OCI-LY1 (cell line): ENCODE measurements at regions not wholly inside any gene's neighbourhood (a gene's known extent, or its start where the extent isn't known, plus 50 kb on each side); places are given as distances from the start of the nearest gene placed in this dataset.

Source experiments
- H2AFZ ChIP-seq: fragments of 200-600 bp; sonication (generic), shearing (Covaris generic); 2 replicates; pipeline ENCODE4 v1.6.0; 2014; ENCODE audit warnings: antibody characterized with exemption, mild to moderate bottlenecking, low read length
- H3F3A ChIP-seq: fragments of 200-600 bp; sonication (generic), shearing (Covaris generic); 2 replicates; pipeline ENCODE4 v1.6.0; 2014; ENCODE audit warnings: mild to moderate bottlenecking, antibody characterized with exemption, low read length, moderate library complexity; ENCODE audit not compliant: insufficient read depth
- H3K27ac ChIP-seq: fragments of 200-600 bp; sonication (generic); 2 replicates; pipeline ENCODE4 v1.5.1; 2014; ENCODE audit warnings: low read length, mixed run types, mild to moderate bottlenecking, low read depth; ENCODE audit not compliant: poor library complexity, severe bottlenecking
- H3K27me3 ChIP-seq: fragments of 200-600 bp; sonication (generic); 2 replicates; pipeline ENCODE4 v1.6.0; 2014; ENCODE audit warnings: antibody characterized with exemption, mild to moderate bottlenecking, low read length, moderate library complexity; ENCODE audit not compliant: insufficient read depth
- H3K36me3 ChIP-seq: fragments of 200-600 bp; sonication (generic); 2 replicates; pipeline ENCODE4 v1.6.1; 2014; ENCODE audit warnings: mild to moderate bottlenecking, antibody characterized with exemption, low read length, moderate library complexity, mixed read lengths; ENCODE audit not compliant: insufficient read depth
- H3K4me1 ChIP-seq: fragments of 200-600 bp; sonication (generic); 2 replicates; pipeline ENCODE4 v1.5.1; 2014; ENCODE audit warnings: mild to moderate bottlenecking, low read length, moderate library complexity; ENCODE audit not compliant: insufficient read depth, severe bottlenecking
- H3K4me2 ChIP-seq: fragments of 200-600 bp; sonication (generic), shearing (Covaris generic); 2 replicates; pipeline ENCODE4 v1.6.1; 2014; ENCODE audit warnings: low read length
- H3K4me3 ChIP-seq: fragments of 200-600 bp; sonication (generic); 2 replicates; pipeline ENCODE4 v1.5.1; 2014; ENCODE audit warnings: low read length, low read depth, mild to moderate bottlenecking, mixed read lengths; ENCODE audit not compliant: poor library complexity, severe bottlenecking
- H3K79me2 ChIP-seq: fragments of 200-600 bp; shearing (Covaris generic); 2 replicates; pipeline ENCODE4 v1.6.1; 2016; ENCODE audit warnings: mixed run types, low read length, mixed read lengths; ENCODE audit not compliant: insufficient read depth
- H3K9ac ChIP-seq: fragments of 200-600 bp; sonication (generic), shearing (Covaris generic); 2 replicates; pipeline ENCODE4 v1.6.1; 2014; ENCODE audit warnings: mild to moderate bottlenecking, low read length, mixed read lengths
- H3K9me2 ChIP-seq: fragments of 200-600 bp; sonication (generic), shearing (Covaris generic); 2 replicates; pipeline ENCODE4 v1.6.1; 2014; ENCODE audit warnings: low read depth, mild to moderate bottlenecking, low read length, mixed read lengths
- H3K9me3 ChIP-seq: fragments of 200-600 bp; shearing (Covaris generic); 2 replicates; pipeline ENCODE4 v1.6.1; 2014; ENCODE audit warnings: low read length, mixed read lengths
- H4K20me1 ChIP-seq: fragments of 200-600 bp; sonication (generic), shearing (Covaris generic); 2 replicates; pipeline ENCODE4 v1.6.0; 2016; ENCODE audit warnings: mild to moderate bottlenecking, low read length; ENCODE audit not compliant: insufficient read depth
- EZH2 ChIP-seq: fragments of 200-600 bp; sonication (generic), shearing (Covaris generic); IDR thresholded peaks from 2 replicates; pipeline ENCODE4 v1.8.0; 2017; ENCODE audit warnings: borderline replicate concordance, mixed run types, mild to moderate bottlenecking, antibody characterized with exemption, low read length, moderate library complexity, mixed read lengths
- TF ChIP-seq, protein P1 (sequence below): fragments of 200-600 bp; sonication (generic), shearing (Covaris generic); IDR thresholded peaks from 2 replicates; pipeline ENCODE4 v1.5.1; 2017; ENCODE audit warnings: mild to moderate bottlenecking, antibody characterized with exemption, low read length, moderate library complexity, mixed read lengths

DNA sequence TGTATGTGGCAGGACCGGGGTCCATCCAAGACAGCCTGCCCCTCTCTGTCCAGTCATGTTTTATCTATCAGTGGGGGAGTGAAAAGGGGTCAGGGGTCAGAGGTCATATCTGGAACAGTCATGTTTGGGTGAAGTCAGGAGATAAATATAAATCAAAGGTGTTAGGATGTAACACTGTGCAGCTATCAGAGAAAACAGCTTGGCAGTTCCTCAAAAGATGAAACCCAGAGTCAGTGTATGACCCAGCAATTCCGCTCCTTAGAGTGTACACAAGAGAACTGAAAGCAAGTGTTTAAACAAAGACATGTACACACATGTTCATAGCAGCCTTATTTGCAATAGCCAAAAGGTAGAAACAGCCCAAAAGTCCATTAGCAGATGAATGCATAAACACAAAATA, 361.3 kb downstream of the FOXL1 start:
- TF ChIP-seq EZH2 = no peak
- TF ChIP-seq, protein P1, sequence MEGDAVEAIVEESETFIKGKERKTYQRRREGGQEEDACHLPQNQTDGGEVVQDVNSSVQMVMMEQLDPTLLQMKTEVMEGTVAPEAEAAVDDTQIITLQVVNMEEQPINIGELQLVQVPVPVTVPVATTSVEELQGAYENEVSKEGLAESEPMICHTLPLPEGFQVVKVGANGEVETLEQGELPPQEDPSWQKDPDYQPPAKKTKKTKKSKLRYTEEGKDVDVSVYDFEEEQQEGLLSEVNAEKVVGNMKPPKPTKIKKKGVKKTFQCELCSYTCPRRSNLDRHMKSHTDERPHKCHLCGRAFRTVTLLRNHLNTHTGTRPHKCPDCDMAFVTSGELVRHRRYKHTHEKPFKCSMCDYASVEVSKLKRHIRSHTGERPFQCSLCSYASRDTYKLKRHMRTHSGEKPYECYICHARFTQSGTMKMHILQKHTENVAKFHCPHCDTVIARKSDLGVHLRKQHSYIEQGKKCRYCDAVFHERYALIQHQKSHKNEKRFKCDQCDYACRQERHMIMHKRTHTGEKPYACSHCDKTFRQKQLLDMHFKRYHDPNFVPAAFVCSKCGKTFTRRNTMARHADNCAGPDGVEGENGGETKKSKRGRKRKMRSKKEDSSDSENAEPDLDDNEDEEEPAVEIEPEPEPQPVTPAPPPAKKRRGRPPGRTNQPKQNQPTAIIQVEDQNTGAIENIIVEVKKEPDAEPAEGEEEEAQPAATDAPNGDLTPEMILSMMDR = no peak
- no peaks in the 10 kb centered on the region for H3K4me1 ChIP-seq
- H3F3A ChIP-seq = no peaks in the 10 kb centered on the region
- no peak overlapping the region for H3K9ac ChIP-seq
- H3K27ac ChIP-seq = no peak overlapping the region
- no peaks in the 10 kb centered on the region for H4K20me1 ChIP-seq
- H2AFZ ChIP-seq = no peak overlapping the region
- no peaks in the 10 kb centered on the region for H3K9me2 ChIP-seq
- peaks cover 15% of the 10 kb centered on the region for H3K27me3 ChIP-seq
- no peak overlapping the region for H3K4me3 ChIP-seq
- H3K79me2 ChIP-seq = no peaks in the 10 kb centered on the region
- 0 out of 2 replicates have a peak, but pooled peaks cover 5% of the 10 kb centered on the region for H3K9me3 ChIP-seq
- H3K36me3 ChIP-seq = no peaks in the 10 kb centered on the region
- no peak overlapping the region for H3K4me2 ChIP-seq

DNA sequence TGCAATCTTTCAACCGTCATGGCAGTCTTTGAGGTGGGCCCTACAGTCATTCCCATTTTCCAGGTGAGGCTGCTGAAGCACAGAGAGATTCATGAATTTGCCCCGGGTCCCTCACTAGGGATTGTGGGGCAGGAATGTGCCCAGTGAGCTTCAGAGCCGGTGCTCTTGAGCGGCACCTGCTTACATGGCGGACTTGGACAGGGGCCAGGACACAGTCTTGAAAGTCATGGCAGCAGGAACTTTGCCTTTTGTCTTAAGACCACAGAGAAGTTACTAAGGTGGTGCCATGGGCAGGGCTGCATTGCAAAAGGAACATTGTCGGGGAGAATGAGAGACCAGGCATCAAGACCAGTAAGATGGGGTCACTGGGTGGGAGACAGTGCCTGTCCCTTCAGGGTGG, 363.4 kb downstream of the FOXL1 start:
- Histone ChIP-seq H3K27ac (no peak overlapping the region), H3K4me2 (no peak overlapping the region)

GRCh38 chr16:86942151-86943051, 364.1 kb downstream of the FOXL1 start:
- H3K27ac ChIP-seq = no peak overlapping the region
- no peaks in the 10 kb centered on the region for H3K79me2 ChIP-seq
- H3K4me3 ChIP-seq = no peak overlapping the region
- no peak overlapping the region for H2AFZ ChIP-seq
- TF ChIP-seq, protein P1 = no peak
- no peak for TF ChIP-seq EZH2
- H3K27me3 ChIP-seq = peaks cover 11% of the 10 kb centered on the region
- H4K20me1 ChIP-seq = no peaks in the 10 kb centered on the region
- no peaks in the 10 kb centered on the region for H3F3A ChIP-seq
- no peaks in the 10 kb centered on the region for H3K4me1 ChIP-seq
- H3K9me2 ChIP-seq = no peaks in the 10 kb centered on the region
- H3K36me3 ChIP-seq = no peaks in the 10 kb centered on the region
- H3K4me2 ChIP-seq = no peak overlapping the region
- H3K9me3 ChIP-seq = 0 out of 2 replicates have a peak, but pooled peaks cover 5% of the 10 kb centered on the region
- H3K9ac ChIP-seq = no peak overlapping the region

More for the DNA sequence above, 363.4 kb downstream of the FOXL1 start:
- H4K20me1 ChIP-seq = no peaks in the 10 kb centered on the region
- H3K4me3 ChIP-seq = no peak overlapping the region
- no peaks in the 10 kb centered on the region for H3K79me2 ChIP-seq
- TF ChIP-seq, protein P1 = no peak
- no peak for TF ChIP-seq EZH2
- 0 out of 2 replicates have a peak, but pooled peaks cover 5% of the 10 kb centered on the region for H3K9me3 ChIP-seq
- no peak overlapping the region for H2AFZ ChIP-seq
- H3K9ac ChIP-seq = no peak overlapping the region
- no peaks in the 10 kb centered on the region for H3K36me3 ChIP-seq
- H3K4me1 ChIP-seq = no peaks in the 10 kb centered on the region
- peaks cover 15% of the 10 kb centered on the region for H3K27me3 ChIP-seq
- H3K9me2 ChIP-seq = no peaks in the 10 kb centered on the region
- H3F3A ChIP-seq = no peaks in the 10 kb centered on the region
